GM18499 (cell line): ENCODE measurements at regions not wholly inside any gene's neighbourhood (a gene's known extent, or its start where the extent isn't known, plus 50 kb on each side); places are given as distances from the start of the nearest gene placed in this dataset.
"Not testable (repeated sequence)": the region's sequence is repeated elsewhere in the genome, so short reads cannot be mapped to it uniquely, and the experiment has no call there.

Experiments used
- ATAC-seq: cut with Tn5 transposase; IDR thresholded peaks from one replicate; pipeline ENCODE4 v1.9.1; 2021; ENCODE audit warnings: moderate number of reproducible peaks; ENCODE audit not compliant: insufficient read depth, unreplicated experiment

- no peak for ATAC-seq
Measured at GRCh38 chr6:155544677-155545076, 89.0 kb upstream of the NOX3 start.

GRCh38 chr6:155543166-155543847, 87.7 kb upstream of the NOX3 start:
- no peak for ATAC-seq

- ATAC-seq = no peak
Measured at GRCh38 chr6:155542036-155542435, 86.4 kb upstream of the NOX3 start.

GRCh38 chr6:155538708-155539390, 83.2 kb upstream of the NOX3 start:
- ATAC-seq = no peak

GRCh38 chr6:155534678-155535077, 79.0 kb upstream of the NOX3 start:
- ATAC-seq = no peak

- no peak for ATAC-seq
Measured at GRCh38 chr6:155530219-155530834, 74.7 kb upstream of the NOX3 start.

GRCh38 chr6:155529814-155530213, 74.2 kb upstream of the NOX3 start:
- ATAC-seq = not testable (repeated sequence)

- ATAC-seq = no peak
Measured at GRCh38 chr6:155528982-155529453, 73.4 kb upstream of the NOX3 start.

- ATAC-seq = no peak
Measured at GRCh38 chr6:155528335-155528734, 72.7 kb upstream of the NOX3 start.

GRCh38 chr6:155527443-155527842, 71.8 kb upstream of the NOX3 start:
- ATAC-seq = no peak

- no peak for ATAC-seq
Measured at GRCh38 chr6:155523821-155524651, 68.4 kb upstream of the NOX3 start.

GRCh38 chr6:155521719-155522118, 66.1 kb upstream of the NOX3 start:
- ATAC-seq = no peak

GRCh38 chr6:155520078-155520477, 64.4 kb upstream of the NOX3 start:
- no peak for ATAC-seq

- no peak for ATAC-seq
Measured at GRCh38 chr6:155519176-155519738, 63.6 kb upstream of the NOX3 start.

GRCh38 chr6:155517294-155517693, 61.7 kb upstream of the NOX3 start:
- ATAC-seq = no peak

- ATAC-seq = peak; percentile 98
Measured at GRCh38 chr6:155510879-155511278, 55.2 kb upstream of the NOX3 start.

- ATAC-seq = no peak
Measured at GRCh38 chr6:155509743-155510475, 54.3 kb upstream of the NOX3 start.

GRCh38 chr6:155505608-155505989, 50.0 kb upstream of the NOX3 start:
- no peak for ATAC-seq
